22Rv1 (cell line): ENCODE measurements at regions not wholly inside any gene's neighbourhood (a gene's known extent, or its start where the extent isn't known, plus 50 kb on each side); places are given as distances from the start of the nearest gene placed in this dataset.

ENCODE experiments used
- H3K27ac ChIP-seq: fragments of 450-650 bp; 2 replicates; pipeline ENCODE4 v1.5.1; 2017
- ZFX ChIP-seq: fragments of 450-650 bp; IDR thresholded peaks from 2 replicates; pipeline ENCODE4 v1.6.1; 2017; ENCODE audit warnings: antibody characterized with exemption, borderline replicate concordance
- TF ChIP-seq, protein P1 (sequence below): fragments of 450-650 bp; IDR thresholded peaks from 2 replicates; pipeline ENCODE4 v1.5.1; 2017; ENCODE audit warnings: mild to moderate bottlenecking

DNA sequence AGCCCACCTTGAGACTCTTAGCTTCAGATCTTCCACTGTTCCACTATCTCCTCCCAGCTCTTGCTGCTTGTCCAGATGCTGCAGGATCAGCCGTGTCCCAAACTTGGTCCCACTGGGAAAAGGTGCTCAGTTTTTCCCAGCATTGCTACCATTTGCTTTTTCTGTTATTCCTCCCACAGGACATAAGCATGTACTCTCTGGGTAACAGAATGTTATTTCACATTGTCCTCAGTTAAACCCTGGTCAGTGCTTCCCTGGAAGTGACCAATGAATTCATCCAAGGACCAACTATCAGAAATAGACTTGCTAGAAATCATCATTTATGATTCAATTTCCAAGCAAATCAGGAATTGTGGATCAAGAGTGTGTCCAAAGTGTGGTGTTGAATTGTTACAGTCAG lies 179.2 kb upstream of the ZNF32 start:
- no peak overlapping the region for H3K27ac ChIP-seq
- TF ChIP-seq, protein P1, sequence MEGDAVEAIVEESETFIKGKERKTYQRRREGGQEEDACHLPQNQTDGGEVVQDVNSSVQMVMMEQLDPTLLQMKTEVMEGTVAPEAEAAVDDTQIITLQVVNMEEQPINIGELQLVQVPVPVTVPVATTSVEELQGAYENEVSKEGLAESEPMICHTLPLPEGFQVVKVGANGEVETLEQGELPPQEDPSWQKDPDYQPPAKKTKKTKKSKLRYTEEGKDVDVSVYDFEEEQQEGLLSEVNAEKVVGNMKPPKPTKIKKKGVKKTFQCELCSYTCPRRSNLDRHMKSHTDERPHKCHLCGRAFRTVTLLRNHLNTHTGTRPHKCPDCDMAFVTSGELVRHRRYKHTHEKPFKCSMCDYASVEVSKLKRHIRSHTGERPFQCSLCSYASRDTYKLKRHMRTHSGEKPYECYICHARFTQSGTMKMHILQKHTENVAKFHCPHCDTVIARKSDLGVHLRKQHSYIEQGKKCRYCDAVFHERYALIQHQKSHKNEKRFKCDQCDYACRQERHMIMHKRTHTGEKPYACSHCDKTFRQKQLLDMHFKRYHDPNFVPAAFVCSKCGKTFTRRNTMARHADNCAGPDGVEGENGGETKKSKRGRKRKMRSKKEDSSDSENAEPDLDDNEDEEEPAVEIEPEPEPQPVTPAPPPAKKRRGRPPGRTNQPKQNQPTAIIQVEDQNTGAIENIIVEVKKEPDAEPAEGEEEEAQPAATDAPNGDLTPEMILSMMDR, result no peak
- no peak for TF ChIP-seq ZFX

DNA sequence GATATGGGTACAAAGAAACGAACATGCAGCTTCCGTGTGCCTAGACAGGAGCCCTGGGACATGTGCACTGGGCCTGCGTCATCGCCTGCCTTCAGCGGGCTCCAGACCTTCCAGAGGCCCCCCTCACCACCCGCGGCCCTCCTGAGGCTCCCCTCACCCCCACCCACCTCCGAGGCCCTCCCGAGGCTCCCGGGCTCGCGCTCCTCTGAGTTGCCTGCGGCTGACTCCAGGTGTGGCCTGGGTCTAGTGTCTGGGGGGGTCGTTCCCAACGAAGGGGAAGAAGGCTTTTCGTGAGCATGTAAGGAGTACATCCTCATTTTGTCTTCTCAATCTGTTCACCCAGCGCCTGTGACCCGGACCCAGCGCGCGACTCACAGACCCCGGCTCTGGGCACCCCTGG lies 177.3 kb upstream of the ZNF32 start:
- no peak overlapping the region for H3K27ac ChIP-seq
- TF ChIP-seq, protein P1, result no peak
- no peak for TF ChIP-seq ZFX

DNA sequence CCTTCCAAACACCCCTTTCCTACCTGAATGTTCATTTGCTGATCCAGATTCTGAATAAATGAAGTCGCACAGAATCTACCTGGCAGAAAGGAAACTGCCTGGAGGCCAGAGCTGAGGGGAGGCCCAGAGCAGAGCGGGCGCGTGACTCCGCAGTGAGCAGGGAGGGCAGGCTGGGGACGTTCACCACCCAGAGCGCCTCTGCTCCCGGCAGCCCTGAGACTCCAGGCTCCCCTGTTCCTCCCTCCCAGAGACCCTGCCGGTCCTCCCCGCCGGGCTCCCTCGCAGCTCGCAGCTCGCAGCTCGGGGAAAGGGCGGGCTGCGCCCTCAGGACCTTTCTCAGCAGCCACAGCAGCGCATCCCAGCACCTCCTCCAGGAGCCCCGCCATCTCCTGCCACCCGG lies 176.7 kb upstream of the ZNF32 start:
- no peak for TF ChIP-seq ZFX
- TF ChIP-seq, protein P1, result no peak
- H3K27ac ChIP-seq, result no peak overlapping the region

DNA sequence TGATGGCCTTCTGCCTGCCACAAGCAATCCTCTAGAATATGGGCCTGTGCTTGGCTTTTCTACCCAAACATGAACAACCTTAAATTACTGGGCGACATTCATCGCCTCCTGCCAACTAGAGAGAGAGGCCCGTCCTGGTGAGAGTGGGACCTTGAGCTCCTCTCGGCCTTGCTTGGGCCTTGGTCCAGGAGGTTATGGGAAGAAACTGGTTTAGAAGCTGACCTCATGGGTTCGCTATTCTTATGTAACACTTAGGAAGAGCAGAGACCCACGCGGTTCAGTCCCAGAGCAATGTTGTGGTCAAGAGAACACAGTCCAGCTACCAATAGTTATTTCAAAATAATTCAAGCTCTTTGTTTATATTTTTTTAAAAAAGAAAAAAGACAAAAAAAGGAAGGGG lies 176.3 kb upstream of the ZNF32 start:
- no peak overlapping the region for H3K27ac ChIP-seq
- TF ChIP-seq, protein P1, result no peak
- no peak for TF ChIP-seq ZFX

DNA sequence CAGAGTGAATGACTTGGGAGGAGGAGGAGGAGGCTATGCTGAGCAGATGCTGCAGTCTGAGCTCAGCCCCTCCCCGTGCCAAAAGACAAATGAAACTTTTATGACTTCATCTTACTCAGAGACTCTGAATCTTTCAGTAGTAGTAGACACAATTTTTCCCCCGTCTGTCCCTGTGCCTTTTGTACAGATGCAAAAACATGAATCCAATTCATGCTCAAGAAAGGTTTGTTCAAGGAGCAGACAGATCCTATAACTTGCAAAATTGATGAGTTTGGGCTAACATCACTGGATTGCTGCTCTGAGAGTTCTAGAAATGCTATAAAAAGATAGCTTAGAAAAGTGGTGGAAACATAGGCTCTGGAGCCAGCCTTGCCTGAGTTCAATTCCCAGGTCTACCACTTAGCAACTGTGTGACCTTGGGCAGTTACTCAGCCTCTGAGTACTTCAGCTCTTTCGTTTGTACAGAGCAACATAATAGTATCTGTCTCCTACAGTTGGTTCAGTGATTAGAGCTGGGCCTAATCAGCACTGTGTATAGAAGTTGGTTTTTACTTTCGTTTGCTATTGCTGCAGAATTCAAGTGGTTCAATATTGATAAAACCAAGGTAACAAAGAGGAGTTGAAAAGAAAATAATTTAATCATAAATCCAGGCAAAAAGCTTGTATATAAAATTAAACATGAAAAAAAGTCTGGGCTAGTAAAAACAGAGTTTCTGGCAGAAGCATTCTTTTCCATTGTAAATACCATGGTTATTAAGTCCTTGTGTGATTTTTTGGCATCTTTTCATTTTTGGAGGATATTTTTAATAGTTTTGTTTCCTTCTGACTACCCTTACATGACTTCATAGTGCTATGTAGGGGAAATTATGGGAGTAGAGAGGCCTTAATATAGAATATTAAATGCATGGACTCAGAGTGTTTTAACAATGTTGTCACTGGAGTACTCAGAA lies 174.2 kb upstream of the ZNF32 start:
- H3K27ac ChIP-seq, result no peak overlapping the region
- TF ChIP-seq ZFX, result no peak
- TF ChIP-seq, protein P1, result no peak

DNA sequence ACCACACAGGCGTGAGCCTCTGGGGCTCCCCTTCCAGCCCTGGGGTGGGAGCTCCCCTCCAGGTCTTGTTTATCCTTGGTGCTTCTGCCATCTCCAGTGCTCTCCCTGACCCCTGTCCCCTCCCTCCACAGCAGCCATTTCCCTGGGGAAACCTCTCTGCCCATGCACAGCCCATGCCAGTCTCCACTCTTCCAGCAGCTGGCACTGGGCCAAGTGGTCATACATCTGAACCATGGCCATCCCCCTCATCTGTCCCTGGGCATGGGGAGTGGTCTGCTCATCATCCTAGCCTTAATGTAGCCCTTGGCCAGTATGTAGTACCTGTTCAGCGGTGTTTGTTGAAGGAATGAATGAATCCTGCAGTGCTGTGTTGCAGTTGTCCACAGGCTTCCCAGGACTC lies 172.4 kb upstream of the ZNF32 start:
- H3K27ac ChIP-seq, result no peak overlapping the region
- no peak for TF ChIP-seq ZFX
- TF ChIP-seq, protein P1, result no peak

DNA sequence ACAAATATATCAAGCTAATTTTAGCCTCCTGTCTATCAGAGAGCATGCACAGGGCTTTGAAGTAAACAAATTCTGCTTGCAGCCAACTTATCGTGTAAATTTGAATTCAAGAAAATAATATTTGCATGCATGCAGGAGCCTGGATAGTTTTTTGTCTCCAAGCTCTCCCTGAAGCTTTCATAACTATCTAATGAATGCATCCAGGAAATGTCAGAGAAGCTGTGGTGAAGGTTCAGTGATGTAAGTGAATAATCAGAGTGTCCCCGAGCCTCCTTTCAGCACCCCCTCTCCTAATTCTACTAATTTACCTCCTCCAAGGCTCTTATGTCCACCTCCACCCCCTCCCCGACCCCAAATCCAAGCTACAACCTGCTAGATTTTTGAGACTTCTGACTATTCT lies 172.0 kb upstream of the ZNF32 start:
- no peak overlapping the region for H3K27ac ChIP-seq

More for the DNA sequence above, 172.0 kb upstream of the ZNF32 start:
- TF ChIP-seq, protein P1, result no peak
- TF ChIP-seq ZFX, result no peak
